ENCODE measurements at regions not wholly inside any gene's neighbourhood (a gene's known extent, or its start where the extent isn't known, plus 50 kb on each side); places are given as distances from the start of the nearest gene placed in this dataset.

DNA sequence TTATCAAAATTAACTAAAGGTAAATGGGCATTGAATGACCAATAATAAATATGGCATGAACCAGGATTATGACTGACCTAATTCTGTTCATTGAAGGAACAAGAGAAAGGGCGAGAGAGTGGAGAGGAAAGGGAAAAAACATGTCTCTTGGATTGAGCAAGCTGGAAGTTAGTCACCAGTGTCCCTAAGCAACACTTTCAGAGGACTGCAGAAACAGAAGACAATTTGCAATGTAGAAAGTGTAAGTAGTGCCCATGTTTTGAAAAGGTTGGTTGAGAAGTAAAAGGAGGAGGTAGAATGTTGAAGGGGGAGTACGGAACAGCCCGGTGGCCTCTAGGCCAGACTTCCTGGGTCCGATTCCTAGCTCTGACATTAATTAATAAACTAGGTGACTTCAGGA lies 94.6 kb downstream of the FAS start:
- Histone ChIP-seq H2AFZ (ENCODE audit: low read depth) (no peak overlapping the region), H3K9ac (no peak overlapping the region), H3K27ac (ENCODE audit: low read depth in 2 of 2, low read length in 1 of 2) (no peak overlapping the region), H3K36me3 (replicated peaks in 1 of 2; ENCODE audit: control insufficient read depth in 1 of 2, insufficient read depth in 2 of 2, low read length in 1 of 2) (no peaks in the 10 kb centered on the region), H3F3A (replicated peaks; ENCODE audit: insufficient read depth) (no peaks in the 10 kb centered on the region), H3K9me2 (no peaks in the 10 kb centered on the region), H4K20me1 (ENCODE audit: insufficient read depth) (no peaks in the 10 kb centered on the region), H3K4me3 (ENCODE audit: low read depth in 2 of 2, low read length in 1 of 2) (no peak overlapping the region), H3K4me1 (ENCODE audit: control insufficient read depth in 1 of 2, insufficient read depth in 2 of 2, low read depth in 1 of 2, low read length in 1 of 2) (no peaks in the 10 kb centered on the region; a peak in 1 of 4 replicates), H3K27me3 (ENCODE audit: insufficient read depth) (no peaks in the 10 kb centered on the region), H3K9me3 (no peaks in the 10 kb centered on the region), H3K4me2 (no peak overlapping the region), H3K79me2 (ENCODE audit: insufficient read depth) (no peaks in the 10 kb centered on the region)
- no peak for DNase-seq
- CTCF ChIA-PET = no interaction called here
- 78% methylated on average over 4 of the region's 4 CpGs for WGBS (ENCODE audit: low lambda C conversion rate)
- POLR2A ChIA-PET = no interaction called here
- TF ChIP-seq JUND (IDR thresholded peaks at IDR 0.05) = no peak
- TF ChIP-seq, protein P1, sequence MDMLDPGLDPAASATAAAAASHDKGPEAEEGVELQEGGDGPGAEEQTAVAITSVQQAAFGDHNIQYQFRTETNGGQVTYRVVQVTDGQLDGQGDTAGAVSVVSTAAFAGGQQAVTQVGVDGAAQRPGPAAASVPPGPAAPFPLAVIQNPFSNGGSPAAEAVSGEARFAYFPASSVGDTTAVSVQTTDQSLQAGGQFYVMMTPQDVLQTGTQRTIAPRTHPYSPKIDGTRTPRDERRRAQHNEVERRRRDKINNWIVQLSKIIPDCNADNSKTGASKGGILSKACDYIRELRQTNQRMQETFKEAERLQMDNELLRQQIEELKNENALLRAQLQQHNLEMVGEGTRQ (IDR thresholded peaks at IDR 0.05; ENCODE audit: borderline replicate concordance, low read depth, low read length) = no peak
- TF ChIP-seq RFX5 (IDR thresholded peaks at IDR 0.05; ENCODE audit: low read length) = no peak
- no peak for TF ChIP-seq GABPA (IDR thresholded peaks at IDR 0.05; ENCODE audit: low read depth)
- no peak for TF ChIP-seq MXI1 (IDR thresholded peaks at IDR 0.05; ENCODE audit: low read depth, low read length)
- TF ChIP-seq SMC3 (IDR thresholded peaks at IDR 0.05; ENCODE audit: low read depth, low read length) = no peak
- TF ChIP-seq, protein P2, sequence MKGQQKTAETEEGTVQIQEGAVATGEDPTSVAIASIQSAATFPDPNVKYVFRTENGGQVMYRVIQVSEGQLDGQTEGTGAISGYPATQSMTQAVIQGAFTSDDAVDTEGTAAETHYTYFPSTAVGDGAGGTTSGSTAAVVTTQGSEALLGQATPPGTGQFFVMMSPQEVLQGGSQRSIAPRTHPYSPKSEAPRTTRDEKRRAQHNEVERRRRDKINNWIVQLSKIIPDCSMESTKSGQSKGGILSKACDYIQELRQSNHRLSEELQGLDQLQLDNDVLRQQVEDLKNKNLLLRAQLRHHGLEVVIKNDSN (IDR thresholded peaks at IDR 0.05; ENCODE audit: borderline replicate concordance, low read depth) = no peak
- no peak for TF ChIP-seq MEF2A (IDR thresholded peaks at IDR 0.05; ENCODE audit: borderline replicate concordance, low read depth)
- no peak for TF ChIP-seq GATA2 (CRISPR knock-in tag; IDR thresholded peaks at IDR 0.05)
- no peak for TF ChIP-seq RXRA (IDR thresholded peaks at IDR 0.05; ENCODE audit: borderline replicate concordance, low read depth)
- TF ChIP-seq, protein P3, sequence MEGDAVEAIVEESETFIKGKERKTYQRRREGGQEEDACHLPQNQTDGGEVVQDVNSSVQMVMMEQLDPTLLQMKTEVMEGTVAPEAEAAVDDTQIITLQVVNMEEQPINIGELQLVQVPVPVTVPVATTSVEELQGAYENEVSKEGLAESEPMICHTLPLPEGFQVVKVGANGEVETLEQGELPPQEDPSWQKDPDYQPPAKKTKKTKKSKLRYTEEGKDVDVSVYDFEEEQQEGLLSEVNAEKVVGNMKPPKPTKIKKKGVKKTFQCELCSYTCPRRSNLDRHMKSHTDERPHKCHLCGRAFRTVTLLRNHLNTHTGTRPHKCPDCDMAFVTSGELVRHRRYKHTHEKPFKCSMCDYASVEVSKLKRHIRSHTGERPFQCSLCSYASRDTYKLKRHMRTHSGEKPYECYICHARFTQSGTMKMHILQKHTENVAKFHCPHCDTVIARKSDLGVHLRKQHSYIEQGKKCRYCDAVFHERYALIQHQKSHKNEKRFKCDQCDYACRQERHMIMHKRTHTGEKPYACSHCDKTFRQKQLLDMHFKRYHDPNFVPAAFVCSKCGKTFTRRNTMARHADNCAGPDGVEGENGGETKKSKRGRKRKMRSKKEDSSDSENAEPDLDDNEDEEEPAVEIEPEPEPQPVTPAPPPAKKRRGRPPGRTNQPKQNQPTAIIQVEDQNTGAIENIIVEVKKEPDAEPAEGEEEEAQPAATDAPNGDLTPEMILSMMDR (IDR thresholded peaks at IDR 0.05) = no peak
- TF ChIP-seq EP300 (IDR thresholded peaks at IDR 0.05; ENCODE audit: borderline replicate concordance in 1 of 2, low read depth in 1 of 2, low read length in 1 of 2) = no peak

DNA sequence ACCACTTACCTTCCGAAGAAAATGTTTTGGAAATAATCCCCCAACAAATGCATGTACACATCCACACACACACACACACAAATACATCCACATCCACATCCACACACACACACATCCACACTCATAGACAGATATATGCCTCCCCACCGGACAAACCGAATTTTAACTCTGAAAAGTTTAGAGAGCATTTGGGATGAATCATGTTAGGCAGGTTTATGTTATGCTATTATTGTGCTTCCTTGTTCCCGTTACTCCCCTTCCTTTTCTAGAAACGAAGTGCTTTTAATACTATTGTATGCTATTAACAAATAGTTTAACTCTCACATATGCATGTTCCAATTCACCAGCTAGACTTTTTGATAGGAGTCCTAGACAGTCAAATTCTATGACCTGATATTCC lies 91.5 kb downstream of the FAS start:
- Histone ChIP-seq H3K4me3 (ENCODE audit: low read depth in 2 of 2, low read length in 1 of 2) (no peak overlapping the region), H3K27me3 (ENCODE audit: insufficient read depth) (no peaks in the 10 kb centered on the region), H3K4me2 (no peak overlapping the region)

More for the DNA sequence above, 91.5 kb downstream of the FAS start:
- H3K4me1 ChIP-seq (ENCODE audit: control insufficient read depth in 1 of 2, insufficient read depth in 2 of 2, low read depth in 1 of 2, low read length in 1 of 2) = peaks cover 0 to 3% of the 10 kb centered on the region in 2 experiments; a peak in 3 of 4 replicates
- H3K9me3 ChIP-seq = no peaks in the 10 kb centered on the region
- no peaks in the 10 kb centered on the region for H4K20me1 ChIP-seq (ENCODE audit: insufficient read depth)
- no peak overlapping the region for H3K27ac ChIP-seq (ENCODE audit: low read depth in 2 of 2, low read length in 1 of 2)
- ChIA-PET POLR2A (no interaction called here), CTCF (no interaction called here)
- no peaks in the 10 kb centered on the region for H3K79me2 ChIP-seq (ENCODE audit: insufficient read depth)
- no peak overlapping the region for H3K9ac ChIP-seq
- 72% methylated on average over 5 of the region's 5 CpGs for WGBS (ENCODE audit: low lambda C conversion rate)
- no peaks in the 10 kb centered on the region for H3K9me2 ChIP-seq
- no peak for DNase-seq
- H2AFZ ChIP-seq (ENCODE audit: low read depth) = no peak overlapping the region
- H3K36me3 ChIP-seq (replicated peaks in 1 of 2; ENCODE audit: control insufficient read depth in 1 of 2, insufficient read depth in 2 of 2, low read length in 1 of 2) = no peaks in the 10 kb centered on the region
- TF ChIP-seq NFIC (IDR thresholded peaks at IDR 0.05; ENCODE audit: borderline replicate concordance) (no peak), TAF1 (IDR thresholded peaks at IDR 0.05; ENCODE audit: borderline replicate concordance, low read depth, low read length) (no peak), GATA2 (CRISPR knock-in tag; IDR thresholded peaks at IDR 0.05) (no peak), TCF12 (IDR thresholded peaks at IDR 0.05) (no peak), SMC3 (IDR thresholded peaks at IDR 0.05; ENCODE audit: low read depth, low read length) (no peak), EP300 (IDR thresholded peaks at IDR 0.05; ENCODE audit: borderline replicate concordance in 1 of 2, low read depth in 1 of 2, low read length in 1 of 2) (no peak), SIN3A (IDR thresholded peaks at IDR 0.05; ENCODE audit: borderline replicate concordance, low read depth, low read length) (no peak)
- TF ChIP-seq, protein P3 (IDR thresholded peaks at IDR 0.05) = no peak
- TF ChIP-seq, protein P4, sequence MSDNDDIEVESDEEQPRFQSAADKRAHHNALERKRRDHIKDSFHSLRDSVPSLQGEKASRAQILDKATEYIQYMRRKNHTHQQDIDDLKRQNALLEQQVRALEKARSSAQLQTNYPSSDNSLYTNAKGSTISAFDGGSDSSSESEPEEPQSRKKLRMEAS (IDR thresholded peaks at IDR 0.05; ENCODE audit: low read depth) = no peak
- no peaks in the 10 kb centered on the region for H3F3A ChIP-seq (replicated peaks; ENCODE audit: insufficient read depth)

All from SK-N-SH (cell line).